Renal pelvis (tissue), 1 donor: ENCODE measurements at regions not wholly inside any gene's neighbourhood (a gene's known extent, or its start where the extent isn't known, plus 50 kb on each side); places are given as distances from the start of the nearest gene placed in this dataset.
"Not testable (repeated sequence)": the region's sequence is repeated elsewhere in the genome, so short reads cannot be mapped to it uniquely, and the experiment has no call there.

Experiments
- DNase-seq: peaks from one replicate; pipeline ENCODE4 v3.0.0-alpha.2; 2013

- DNase-seq: no peak
These were observed 730.3 kb downstream of the ZNF385D start for GRCh38 chr3:21020681-21021080.

- no peak for DNase-seq
These were observed 731.0 kb downstream of the ZNF385D start for GRCh38 chr3:21020043-21020442.

- no peak for DNase-seq
These were observed 733.7 kb downstream of the ZNF385D start for GRCh38 chr3:21017115-21017852.

- DNase-seq: no peak
These were observed 737.4 kb downstream of the ZNF385D start for GRCh38 chr3:21013566-21013965.

- DNase-seq: no peak
These were observed 751.3 kb downstream of the ZNF385D start for GRCh38 chr3:20999661-21000060.

- DNase-seq: no peak
These were observed 753.8 kb downstream of the ZNF385D start for GRCh38 chr3:20997183-20997582.

GRCh38 chr3:20990896-20991295, 760.1 kb downstream of the ZNF385D start:
- DNase-seq: no peak

- DNase-seq: not testable (repeated sequence)
These were observed 761.4 kb downstream of the ZNF385D start for GRCh38 chr3:20989653-20990052.

GRCh38 chr3:20984594-20985205, 766.3 kb downstream of the ZNF385D start:
- DNase-seq: no peak

GRCh38 chr3:20975188-20975651, 775.8 kb downstream of the ZNF385D start:
- no peak for DNase-seq

GRCh38 chr3:20974396-20974795, 776.6 kb downstream of the ZNF385D start:
- no peak for DNase-seq

GRCh38 chr3:20970807-20971206, 780.2 kb downstream of the ZNF385D start:
- DNase-seq: not testable (repeated sequence)

GRCh38 chr3:20967485-20967884, 781.5 kb upstream of the SGO1 start:
- not testable (repeated sequence) for DNase-seq

GRCh38 chr3:20958161-20958560, 772.2 kb upstream of the SGO1 start:
- no peak for DNase-seq

GRCh38 chr3:20945892-20946291, 759.9 kb upstream of the SGO1 start:
- no peak for DNase-seq

GRCh38 chr3:20935791-20936190, 749.8 kb upstream of the SGO1 start:
- DNase-seq: no peak

GRCh38 chr3:20931834-20932233, 745.8 kb upstream of the SGO1 start:
- no peak for DNase-seq

GRCh38 chr3:20930034-20930433, 744.0 kb upstream of the SGO1 start:
- no peak for DNase-seq

- DNase-seq: no peak
These were observed 738.8 kb upstream of the SGO1 start for GRCh38 chr3:20924646-20925385.

- DNase-seq: not testable (repeated sequence)
These were observed 735.1 kb upstream of the SGO1 start for GRCh38 chr3:20921112-20921511.

- DNase-seq: no peak
These were observed 731.1 kb upstream of the SGO1 start for GRCh38 chr3:20916951-20917606.

GRCh38 chr3:20914310-20914709, 728.3 kb upstream of the SGO1 start:
- no peak for DNase-seq
